Smooth muscle cell (in vitro differentiated cells): ENCODE measurements at regions not wholly inside any gene's neighbourhood (a gene's known extent, or its start where the extent isn't known, plus 50 kb on each side); places are given as distances from the start of the nearest gene placed in this dataset.

ENCODE experiments used
- DNase-seq: peaks from one replicate; lab custom pipeline; 2025; ENCODE audit not compliant: unreplicated experiment; lab: John Stamatoyannopoulos, UW
- H2AFZ ChIP-seq: fragments of 200-600 bp; sonication (generic); 2 replicates; pipeline ENCODE4 v1.6.0; 2016; ENCODE audit warnings: antibody characterized with exemption, low read depth, mild to moderate bottlenecking
- H3F3A ChIP-seq: fragments of 200-600 bp; sonication (generic); 2 replicates; pipeline ENCODE4 v1.6.0; 2017; ENCODE audit warnings: antibody characterized with exemption, low read depth
- H3K27ac ChIP-seq: fragments of 200-600 bp; sonication (generic); 2 replicates; pipeline ENCODE4 v1.5.1; 2016; ENCODE audit warnings: low read depth, mild to moderate bottlenecking
- H3K27me3 ChIP-seq: fragments of 200-600 bp; sonication (generic); 2 replicates; pipeline ENCODE4 v1.6.1; 2016; ENCODE audit warnings: low read depth, mild to moderate bottlenecking
- H3K36me3 ChIP-seq: fragments of 200-600 bp; sonication (generic); 2 replicates; pipeline ENCODE4 v1.5.1; 2016; ENCODE audit warnings: low read depth
- H3K4me1 ChIP-seq: fragments of 200-600 bp; sonication (generic); 2 replicates; pipeline ENCODE4 v1.5.1; 2016; ENCODE audit warnings: low read depth
- H3K4me2 ChIP-seq: fragments of 200-600 bp; sonication (generic); 2 replicates; pipeline ENCODE4 v1.6.0; 2016; ENCODE audit warnings: mild to moderate bottlenecking
- H3K4me3 ChIP-seq: fragments of 200-600 bp; sonication (generic); 2 replicates; pipeline ENCODE4 v1.5.1; 2016; ENCODE audit warnings: mild to moderate bottlenecking
- H3K79me2 ChIP-seq: fragments of 200-600 bp; sonication (generic); 2 replicates; pipeline ENCODE4 v1.6.0; 2016; ENCODE audit warnings: low read depth, mild to moderate bottlenecking
- H3K9ac ChIP-seq: fragments of 200-600 bp; sonication (generic); 2 replicates; pipeline ENCODE4 v1.6.0; 2016; ENCODE audit warnings: low read depth
- H3K9me3 ChIP-seq: fragments of 200-600 bp; sonication (generic); replicated peaks from 2 replicates; pipeline ENCODE4 v1.5.1; 2016; ENCODE audit warnings: low read depth
- H4K20me1 ChIP-seq: fragments of 200-600 bp; sonication (generic); 2 replicates; pipeline ENCODE4 v1.6.0; 2016; ENCODE audit warnings: low read depth
- WGBS: methylation state at CpG from one replicate; pipeline ENCODE4 v1.1.7; 2016; ENCODE audit warnings: low lambda C conversion rate; 5-methylcytosine and 5-hydroxymethylcytosine counted together
- TF ChIP-seq, protein P1 (sequence below): fragments of 200-600 bp; sonication (generic); IDR thresholded peaks from 2 replicates; pipeline ENCODE4 v1.5.1; 2017; ENCODE audit warnings: borderline replicate concordance, mild to moderate bottlenecking, antibody characterized with exemption; ENCODE audit not compliant: insufficient read depth, poor library complexity, severe bottlenecking

DNA sequence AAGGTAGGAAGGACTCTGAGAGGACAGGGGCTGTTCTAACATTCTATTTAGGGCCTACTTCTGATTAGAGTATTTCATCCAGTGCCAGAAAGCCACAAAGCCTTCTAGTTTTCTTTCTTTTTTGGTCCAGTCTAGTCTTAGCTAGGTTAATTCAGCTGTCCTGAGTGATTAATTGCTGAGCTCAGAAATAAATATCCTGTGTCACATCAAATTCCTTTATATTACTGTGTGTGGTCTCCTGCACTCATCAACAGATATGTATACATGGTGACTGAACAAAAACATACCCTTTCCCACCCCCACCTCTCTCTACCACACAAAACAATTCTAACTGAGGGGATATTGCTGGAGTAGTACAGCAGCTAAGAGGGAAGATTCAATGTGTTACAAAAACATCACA, 601.5 kb upstream of the NRSN1 start:
- no peaks in the 10 kb centered on the region for H3K27me3 ChIP-seq
- H3K9me3 ChIP-seq, result no peaks in the 10 kb centered on the region
- no peaks in the 10 kb centered on the region for H3K4me1 ChIP-seq
- H3K79me2 ChIP-seq, result no peaks in the 10 kb centered on the region
- TF ChIP-seq, protein P1, sequence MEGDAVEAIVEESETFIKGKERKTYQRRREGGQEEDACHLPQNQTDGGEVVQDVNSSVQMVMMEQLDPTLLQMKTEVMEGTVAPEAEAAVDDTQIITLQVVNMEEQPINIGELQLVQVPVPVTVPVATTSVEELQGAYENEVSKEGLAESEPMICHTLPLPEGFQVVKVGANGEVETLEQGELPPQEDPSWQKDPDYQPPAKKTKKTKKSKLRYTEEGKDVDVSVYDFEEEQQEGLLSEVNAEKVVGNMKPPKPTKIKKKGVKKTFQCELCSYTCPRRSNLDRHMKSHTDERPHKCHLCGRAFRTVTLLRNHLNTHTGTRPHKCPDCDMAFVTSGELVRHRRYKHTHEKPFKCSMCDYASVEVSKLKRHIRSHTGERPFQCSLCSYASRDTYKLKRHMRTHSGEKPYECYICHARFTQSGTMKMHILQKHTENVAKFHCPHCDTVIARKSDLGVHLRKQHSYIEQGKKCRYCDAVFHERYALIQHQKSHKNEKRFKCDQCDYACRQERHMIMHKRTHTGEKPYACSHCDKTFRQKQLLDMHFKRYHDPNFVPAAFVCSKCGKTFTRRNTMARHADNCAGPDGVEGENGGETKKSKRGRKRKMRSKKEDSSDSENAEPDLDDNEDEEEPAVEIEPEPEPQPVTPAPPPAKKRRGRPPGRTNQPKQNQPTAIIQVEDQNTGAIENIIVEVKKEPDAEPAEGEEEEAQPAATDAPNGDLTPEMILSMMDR, result no peak
- no peak overlapping the region for H3K9ac ChIP-seq
- H4K20me1 ChIP-seq, result no peaks in the 10 kb centered on the region
- H3K4me3 ChIP-seq, result no peak overlapping the region
- H3K36me3 ChIP-seq, result no peaks in the 10 kb centered on the region
- H2AFZ ChIP-seq, result no peak overlapping the region
- H3K4me2 ChIP-seq, result no peak overlapping the region
- H3F3A ChIP-seq, result no peaks in the 10 kb centered on the region
- H3K27ac ChIP-seq, result no peak overlapping the region
- DNase-seq, result no peak

GRCh38 chr6:23526526-23526925, 599.5 kb upstream of the NRSN1 start:
- Histone ChIP-seq H3F3A (no peaks in the 10 kb centered on the region), H3K4me2 (no peak overlapping the region), H3K9ac (no peak overlapping the region), H3K27me3 (no peaks in the 10 kb centered on the region), H3K4me3 (no peak overlapping the region), H2AFZ (no peak overlapping the region), H3K36me3 (no peaks in the 10 kb centered on the region), H3K27ac (no peak overlapping the region), H4K20me1 (no peaks in the 10 kb centered on the region), H3K79me2 (no peaks in the 10 kb centered on the region), H3K9me3 (no peaks in the 10 kb centered on the region), H3K4me1 (no peaks in the 10 kb centered on the region)
- TF ChIP-seq, protein P1, result no peak
- no peak for DNase-seq
- WGBS, result 78% methylated on average over 5 of the region's 5 CpGs

- no peaks in the 10 kb centered on the region for H4K20me1 ChIP-seq
- no peak overlapping the region for H3K4me3 ChIP-seq
- H3K27ac ChIP-seq, result no peak overlapping the region
- no peak for DNase-seq
- 64% methylated on average over 2 of the region's 2 CpGs for WGBS
- no peaks in the 10 kb centered on the region for H3F3A ChIP-seq
- no peaks in the 10 kb centered on the region for H3K79me2 ChIP-seq
- TF ChIP-seq, protein P1, result no peak
- H3K9me3 ChIP-seq, result no peaks in the 10 kb centered on the region
- H3K4me1 ChIP-seq, result no peaks in the 10 kb centered on the region
- H3K9ac ChIP-seq, result no peak overlapping the region
- no peaks in the 10 kb centered on the region for H3K36me3 ChIP-seq
- no peak overlapping the region for H2AFZ ChIP-seq
- no peak overlapping the region for H3K4me2 ChIP-seq
- H3K27me3 ChIP-seq, result no peaks in the 10 kb centered on the region
These were observed 596.1 kb upstream of the NRSN1 start for GRCh38 chr6:23529902-23530301.

- Histone ChIP-seq H3F3A (no peaks in the 10 kb centered on the region), H2AFZ (no peak overlapping the region), H3K9ac (no peak overlapping the region), H3K36me3 (no peaks in the 10 kb centered on the region), H3K27ac (no peak overlapping the region), H3K79me2 (no peaks in the 10 kb centered on the region), H3K27me3 (no peaks in the 10 kb centered on the region), H3K4me1 (no peaks in the 10 kb centered on the region), H3K4me2 (no peak overlapping the region), H4K20me1 (no peaks in the 10 kb centered on the region), H3K9me3 (no peaks in the 10 kb centered on the region), H3K4me3 (no peak overlapping the region)
- TF ChIP-seq, protein P1, result no peak
- no peak for DNase-seq
- 83% methylated on average over 2 of the region's 2 CpGs for WGBS
These were observed 594.3 kb upstream of the NRSN1 start for GRCh38 chr6:23531666-23532065.
